ENCODE measurements at regions not wholly inside any gene's neighbourhood (a gene's known extent, or its start where the extent isn't known, plus 50 kb on each side); places are given as distances from the start of the nearest gene placed in this dataset.

DNA sequence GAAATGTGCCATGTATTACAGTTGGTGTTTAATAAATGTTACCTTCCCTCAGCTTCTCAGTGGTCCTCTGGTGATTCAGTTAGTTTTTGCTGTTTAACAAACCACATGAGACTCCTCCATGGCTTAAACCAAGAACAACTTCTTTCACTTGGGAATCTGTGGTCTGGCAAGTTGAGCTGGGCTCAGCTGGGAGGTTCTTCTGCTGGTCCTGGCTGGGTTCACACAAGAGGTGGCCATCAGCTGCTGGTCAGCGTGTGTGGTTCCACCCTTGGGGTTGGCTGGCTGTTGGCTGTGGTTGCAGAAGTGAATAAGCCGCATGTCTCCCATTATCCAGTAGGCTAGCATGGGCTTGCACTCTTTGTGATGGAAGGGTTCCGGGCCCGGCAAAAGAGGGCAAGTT is 160.5 kb downstream of the MIAT start:
- intact Hi-C loops (cut with micrococcal nuclease; ENCODE audit: unreplicated experiment), result no loop called here
- Histone ChIP-seq H3K9me3 (ENCODE audit: low read depth, low read length, poor library complexity, severe bottlenecking) (no peaks in the 10 kb centered on the region), H3K4me3 (ENCODE audit: low read depth, low read length, poor library complexity, severe bottlenecking) (no peak overlapping the region), H3K27ac (ENCODE audit: low read depth, low read length, poor library complexity, severe bottlenecking) (no peak overlapping the region), H3K36me3 (ENCODE audit: insufficient read depth, low read length, poor library complexity, severe bottlenecking) (no peaks in the 10 kb centered on the region), H3K27me3 (replicated peaks; ENCODE audit: insufficient read depth, low read depth, low read length, poor library complexity) (no peaks in the 10 kb centered on the region), H3K4me1 (ENCODE audit: insufficient read depth, low read length, poor library complexity, severe bottlenecking) (no peaks in the 10 kb centered on the region)
- CTCF ChIA-PET, result interaction anchor here (0.5 kb wide), 1 partner anchor 62 kb away, joined by 3 read pairs; no protein-coding TSS in a partner anchor
- POLR2A ChIA-PET (ENCODE audit: low non-redundant PET), result no interaction called here
- TF ChIP-seq, protein P1, sequence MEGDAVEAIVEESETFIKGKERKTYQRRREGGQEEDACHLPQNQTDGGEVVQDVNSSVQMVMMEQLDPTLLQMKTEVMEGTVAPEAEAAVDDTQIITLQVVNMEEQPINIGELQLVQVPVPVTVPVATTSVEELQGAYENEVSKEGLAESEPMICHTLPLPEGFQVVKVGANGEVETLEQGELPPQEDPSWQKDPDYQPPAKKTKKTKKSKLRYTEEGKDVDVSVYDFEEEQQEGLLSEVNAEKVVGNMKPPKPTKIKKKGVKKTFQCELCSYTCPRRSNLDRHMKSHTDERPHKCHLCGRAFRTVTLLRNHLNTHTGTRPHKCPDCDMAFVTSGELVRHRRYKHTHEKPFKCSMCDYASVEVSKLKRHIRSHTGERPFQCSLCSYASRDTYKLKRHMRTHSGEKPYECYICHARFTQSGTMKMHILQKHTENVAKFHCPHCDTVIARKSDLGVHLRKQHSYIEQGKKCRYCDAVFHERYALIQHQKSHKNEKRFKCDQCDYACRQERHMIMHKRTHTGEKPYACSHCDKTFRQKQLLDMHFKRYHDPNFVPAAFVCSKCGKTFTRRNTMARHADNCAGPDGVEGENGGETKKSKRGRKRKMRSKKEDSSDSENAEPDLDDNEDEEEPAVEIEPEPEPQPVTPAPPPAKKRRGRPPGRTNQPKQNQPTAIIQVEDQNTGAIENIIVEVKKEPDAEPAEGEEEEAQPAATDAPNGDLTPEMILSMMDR (conservative IDR thresholded peaks at IDR 0.05; ENCODE audit: low read depth, low read length), result no peak
- no peak for TF ChIP-seq EZH2 (IDR thresholded peaks at IDR 0.05; ENCODE audit: borderline replicate concordance, low read depth, low read length, poor library complexity, severe bottlenecking)
- DNase-seq (ENCODE audit: low spot score), result no peak
- BruUV-seq (replicated peaks), result no TSS peak

GRCh38 chr22:26821854-26822253 is 164.5 kb downstream of the MIAT start:
- H3K4me3 ChIP-seq (ENCODE audit: low read depth, low read length, poor library complexity, severe bottlenecking), result no peak overlapping the region
- no peak for DNase-seq (ENCODE audit: low spot score)
- no peak overlapping the region for H3K27ac ChIP-seq (ENCODE audit: low read depth, low read length, poor library complexity, severe bottlenecking)
- no peaks in the 10 kb centered on the region for H3K4me1 ChIP-seq (ENCODE audit: insufficient read depth, low read length, poor library complexity, severe bottlenecking)
- intact Hi-C loops (cut with micrococcal nuclease; ENCODE audit: unreplicated experiment), result no loop called here
- TF ChIP-seq, protein P1 (conservative IDR thresholded peaks at IDR 0.05; ENCODE audit: low read depth, low read length), result no peak
- TF ChIP-seq EZH2 (IDR thresholded peaks at IDR 0.05; ENCODE audit: borderline replicate concordance, low read depth, low read length, poor library complexity, severe bottlenecking), result no peak
- H3K27me3 ChIP-seq (replicated peaks; ENCODE audit: insufficient read depth, low read depth, low read length, poor library complexity), result no peaks in the 10 kb centered on the region
- no peaks in the 10 kb centered on the region for H3K9me3 ChIP-seq (ENCODE audit: low read depth, low read length, poor library complexity, severe bottlenecking)
- ChIA-PET POLR2A (ENCODE audit: low non-redundant PET) (no interaction called here), CTCF (no interaction called here)
- no peaks in the 10 kb centered on the region for H3K36me3 ChIP-seq (ENCODE audit: insufficient read depth, low read length, poor library complexity, severe bottlenecking)
- no TSS peak for BruUV-seq (replicated peaks)

DNA sequence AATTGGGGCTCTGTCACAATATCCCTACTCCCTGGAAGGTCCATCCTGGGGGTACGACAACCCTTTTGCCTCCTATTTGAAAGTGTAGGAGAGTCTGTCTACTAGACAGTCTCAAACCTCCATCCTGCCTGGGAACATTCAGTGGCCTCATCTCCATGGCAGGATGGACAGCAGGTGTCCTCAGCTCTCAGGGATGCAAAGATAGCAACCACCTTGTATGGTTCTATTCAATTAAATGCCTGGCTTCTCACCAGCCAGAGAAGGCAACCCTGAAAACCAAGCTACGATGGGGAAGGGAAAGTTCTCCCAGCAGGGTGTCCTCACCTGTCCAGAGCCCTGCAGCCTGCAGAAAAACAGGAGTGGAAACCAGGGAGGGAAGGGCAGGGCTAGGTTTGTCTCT is 164.9 kb downstream of the MIAT start:
- TF ChIP-seq, protein P1 (conservative IDR thresholded peaks at IDR 0.05; ENCODE audit: low read depth, low read length), result no peak
- TF ChIP-seq EZH2 (IDR thresholded peaks at IDR 0.05; ENCODE audit: borderline replicate concordance, low read depth, low read length, poor library complexity, severe bottlenecking), result no peak
- Histone ChIP-seq H3K36me3 (ENCODE audit: insufficient read depth, low read length, poor library complexity, severe bottlenecking) (no peaks in the 10 kb centered on the region), H3K4me3 (ENCODE audit: low read depth, low read length, poor library complexity, severe bottlenecking) (no peak overlapping the region), H3K9me3 (ENCODE audit: low read depth, low read length, poor library complexity, severe bottlenecking) (no peaks in the 10 kb centered on the region), H3K27me3 (replicated peaks; ENCODE audit: insufficient read depth, low read depth, low read length, poor library complexity) (no peaks in the 10 kb centered on the region), H3K27ac (ENCODE audit: low read depth, low read length, poor library complexity, severe bottlenecking) (no peak overlapping the region), H3K4me1 (ENCODE audit: insufficient read depth, low read length, poor library complexity, severe bottlenecking) (no peaks in the 10 kb centered on the region)
- POLR2A ChIA-PET (ENCODE audit: low non-redundant PET), result no interaction called here
- CTCF ChIA-PET, result no interaction called here
- DNase-seq (ENCODE audit: low spot score), result no peak
- intact Hi-C loops (cut with micrococcal nuclease; ENCODE audit: unreplicated experiment), result no loop called here
- no TSS peak for BruUV-seq (replicated peaks)

Data from A673 (cell line).